ENCODE measurements at regions not wholly inside any gene's neighbourhood (a gene's known extent, or its start where the extent isn't known, plus 50 kb on each side); places are given as distances from the start of the nearest gene placed in this dataset.
A peak's percentile ranks its signal among the peaks of the same experiment; 100 is the strongest.

- no peak overlapping the region for H3K4me3 ChIP-seq (ENCODE audit: low read depth, low read length)
- in situ Hi-C loops (cut with HindIII; ENCODE audit: low sequenced_read_pairs), result no loop called here
- no peak for TF ChIP-seq CTCF (IDR thresholded peaks at IDR 0.05; ENCODE audit: low read depth, low read length)
- no peak for DNase-seq (ENCODE audit: low read depth, low spot score)
These were observed 55.0 kb downstream of the SOX4 start for GRCh38 chr6:21648475-21649050.

- in situ Hi-C loops (cut with HindIII; ENCODE audit: low sequenced_read_pairs), result no loop called here
- H3K4me3 ChIP-seq (ENCODE audit: low read depth, low read length), result no peak overlapping the region
- no peak for DNase-seq (ENCODE audit: low read depth, low spot score)
- no peak for TF ChIP-seq CTCF (IDR thresholded peaks at IDR 0.05; ENCODE audit: low read depth, low read length)
These were observed 59.8 kb downstream of the SOX4 start for GRCh38 chr6:21653323-21653722.

GRCh38 chr6:21653905-21654304 is 60.4 kb downstream of the SOX4 start:
- no peak overlapping the region for H3K4me3 ChIP-seq (ENCODE audit: low read depth, low read length)
- no peak for TF ChIP-seq CTCF (IDR thresholded peaks at IDR 0.05; ENCODE audit: low read depth, low read length)
- no peak for DNase-seq (ENCODE audit: low read depth, low spot score)
- in situ Hi-C loops (cut with HindIII; ENCODE audit: low sequenced_read_pairs), result no loop called here

- in situ Hi-C loops (cut with HindIII; ENCODE audit: low sequenced_read_pairs), result no loop called here
- TF ChIP-seq CTCF (IDR thresholded peaks at IDR 0.05; ENCODE audit: low read depth, low read length), result no peak
- no peak for DNase-seq (ENCODE audit: low read depth, low spot score)
- no peak overlapping the region for H3K4me3 ChIP-seq (ENCODE audit: low read depth, low read length)
These were observed 60.8 kb downstream of the SOX4 start for GRCh38 chr6:21654361-21654760.

GRCh38 chr6:21663966-21664313 is 70.4 kb downstream of the SOX4 start:
- peak overlapping the region; percentile 64 for H3K4me3 ChIP-seq (ENCODE audit: low read depth, low read length)
- no peak for DNase-seq (ENCODE audit: low read depth, low spot score)
- in situ Hi-C loops (cut with HindIII; ENCODE audit: low sequenced_read_pairs), result no loop called here
- TF ChIP-seq CTCF (IDR thresholded peaks at IDR 0.05; ENCODE audit: low read depth, low read length), result no peak

GRCh38 chr6:21664314-21665109 is 71.0 kb downstream of the SOX4 start:
- in situ Hi-C loops (cut with HindIII; ENCODE audit: low sequenced_read_pairs), result no loop called here
- TF ChIP-seq CTCF (IDR thresholded peaks at IDR 0.05; ENCODE audit: low read depth, low read length), result no peak
- peak overlapping the region; percentile 64 for H3K4me3 ChIP-seq (ENCODE audit: low read depth, low read length)
- DNase-seq (ENCODE audit: low read depth, low spot score), result peak; percentile 27
